IPS DF 4.7 (cell line): ENCODE measurements at regions not wholly inside any gene's neighbourhood (a gene's known extent, or its start where the extent isn't known, plus 50 kb on each side); places are given as distances from the start of the nearest gene placed in this dataset.
A peak's percentile ranks its signal among the peaks of the same experiment; 100 is the strongest.

Experiments used
- DNase-seq: peaks from one replicate; pipeline ENCODE4 v3.0.0-alpha.2; 2013; ENCODE audit warnings: low spot score; ENCODE audit errors: extremely low read depth

DNA sequence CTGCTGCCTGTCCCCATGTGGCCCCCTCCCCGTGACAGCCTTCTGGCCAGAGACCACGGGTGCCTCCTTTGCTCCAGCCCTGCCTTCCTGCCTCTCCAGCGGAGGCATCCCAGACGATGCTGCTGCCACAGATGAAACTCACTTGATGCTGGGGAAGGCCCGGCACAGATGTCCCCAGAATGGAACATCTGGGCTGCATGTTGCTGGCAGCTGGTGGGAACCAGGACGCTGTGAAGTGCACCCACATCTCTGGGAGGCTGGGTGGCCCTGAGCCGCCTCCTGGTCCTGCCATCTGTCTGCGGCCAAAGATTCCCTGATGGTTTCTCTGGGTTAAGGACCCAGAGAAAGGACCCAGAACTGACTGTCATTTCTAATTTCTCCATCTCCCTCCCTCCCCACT, 51.9 kb upstream of the PTPRS start:
- DNase-seq, result no peak

- DNase-seq, result no peak
Measured at GRCh38 chr19:5393088-5393487, 52.5 kb upstream of the PTPRS start.

DNA sequence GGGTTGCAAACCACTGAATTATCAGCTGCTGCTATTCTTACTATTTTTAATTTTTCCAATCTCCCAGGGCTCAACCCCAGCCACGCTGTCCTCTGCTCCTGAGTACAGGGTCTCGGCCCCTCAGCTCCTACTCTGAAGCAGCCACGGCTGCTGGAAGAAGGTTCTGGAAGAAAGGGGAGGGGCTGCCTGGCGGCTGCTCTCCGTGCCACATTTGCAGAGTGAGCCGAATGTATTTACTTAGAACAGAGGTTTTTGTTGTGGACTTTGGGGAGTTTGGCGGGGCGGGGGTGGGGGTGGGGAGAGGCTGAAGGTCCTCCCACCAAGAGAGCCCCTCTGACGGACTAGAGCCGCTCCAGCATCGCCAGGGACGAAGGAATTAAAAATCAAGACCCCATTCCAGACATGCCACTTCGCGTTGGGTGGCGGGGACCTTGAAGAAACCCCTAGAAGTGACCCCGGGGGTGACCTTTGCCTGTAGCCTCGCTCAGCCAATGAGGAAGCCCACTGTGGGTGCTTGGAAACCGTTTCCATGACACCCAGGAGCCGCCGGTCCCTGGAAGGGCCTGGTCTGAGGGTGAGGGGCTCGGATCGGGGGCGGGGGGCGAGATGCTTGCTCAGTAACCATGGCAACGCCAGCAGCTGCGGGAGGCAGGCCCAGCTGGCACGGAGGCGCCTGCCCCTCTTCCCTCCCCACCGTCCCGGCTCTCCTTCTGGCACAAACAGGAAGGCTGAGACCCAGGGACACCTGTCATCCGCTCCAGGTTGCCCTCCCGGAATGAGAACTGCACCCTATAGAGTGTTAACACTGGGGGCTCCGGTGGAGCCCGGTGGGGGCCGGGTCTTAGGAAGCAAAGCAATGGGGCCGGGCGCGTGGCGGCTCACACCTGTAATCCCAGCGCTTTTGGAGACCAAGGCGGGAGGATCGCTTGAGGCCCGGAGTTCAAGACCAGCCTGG, 54.2 kb upstream of the PTPRS start:
- DNase-seq, result no peak

GRCh38 chr19:5395556-5395955, 54.9 kb upstream of the PTPRS start:
- DNase-seq, result no peak

DNA sequence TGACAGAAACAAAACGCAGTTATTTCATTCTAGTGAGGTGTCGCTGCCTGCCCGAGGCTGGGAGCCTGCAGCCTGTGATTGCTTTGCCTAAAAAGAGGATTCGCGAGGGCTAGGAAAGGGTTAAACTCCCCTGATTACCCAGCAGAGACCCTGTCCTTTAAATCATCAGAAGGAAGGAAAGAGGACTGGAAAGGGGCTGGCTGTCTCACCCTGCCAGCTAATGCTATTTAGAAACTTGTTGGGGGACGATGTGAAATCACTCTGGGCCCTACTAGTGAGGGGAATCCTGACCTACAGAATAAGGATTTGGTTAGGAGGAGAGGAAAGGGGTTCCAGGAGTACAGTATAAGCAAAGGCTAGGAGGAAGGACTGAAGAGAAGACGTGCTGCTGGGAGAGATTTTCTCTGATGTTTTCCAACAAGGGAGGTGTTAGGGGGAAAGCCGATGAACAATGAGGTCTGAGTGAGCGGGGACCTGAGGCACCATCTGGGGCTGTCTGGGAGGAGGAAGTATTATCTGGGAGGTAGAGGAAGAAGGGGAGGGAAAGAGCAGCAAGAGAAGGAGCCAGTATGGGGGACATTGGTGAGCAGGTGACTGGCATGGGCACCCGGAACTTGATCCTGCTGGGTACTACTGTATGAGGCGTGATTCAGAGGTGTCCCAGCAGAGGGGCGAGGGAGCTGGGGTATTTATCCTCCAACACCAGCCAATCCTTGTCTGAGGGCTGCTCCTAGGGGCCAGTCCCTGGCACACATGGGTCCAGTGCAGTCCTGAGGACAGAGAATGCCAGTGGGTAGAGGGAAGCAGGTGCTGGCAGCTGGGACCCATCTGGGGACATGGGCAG, 55.7 kb upstream of the PTPRS start:
- DNase-seq, result no peak

DNA sequence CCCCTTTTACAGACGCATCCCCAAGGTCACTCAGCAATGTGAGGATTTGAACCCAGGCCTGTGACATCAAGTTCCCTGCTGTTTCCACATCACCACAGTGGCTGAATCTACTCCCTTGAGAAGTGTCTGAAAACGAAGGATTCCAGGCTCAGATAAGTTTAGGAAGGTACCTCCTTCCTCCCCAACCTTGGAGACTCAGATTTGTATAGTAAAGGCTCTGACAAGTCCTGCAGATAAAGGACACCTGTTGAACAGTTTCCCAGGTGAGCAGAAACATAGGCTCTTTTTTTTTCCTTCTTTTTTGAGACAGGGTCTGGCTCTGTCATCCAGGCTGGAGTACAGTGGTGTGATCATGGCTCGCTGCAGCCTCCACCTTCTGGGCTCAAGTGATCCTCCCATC, 56.4 kb upstream of the PTPRS start:
- no peak for DNase-seq

DNA sequence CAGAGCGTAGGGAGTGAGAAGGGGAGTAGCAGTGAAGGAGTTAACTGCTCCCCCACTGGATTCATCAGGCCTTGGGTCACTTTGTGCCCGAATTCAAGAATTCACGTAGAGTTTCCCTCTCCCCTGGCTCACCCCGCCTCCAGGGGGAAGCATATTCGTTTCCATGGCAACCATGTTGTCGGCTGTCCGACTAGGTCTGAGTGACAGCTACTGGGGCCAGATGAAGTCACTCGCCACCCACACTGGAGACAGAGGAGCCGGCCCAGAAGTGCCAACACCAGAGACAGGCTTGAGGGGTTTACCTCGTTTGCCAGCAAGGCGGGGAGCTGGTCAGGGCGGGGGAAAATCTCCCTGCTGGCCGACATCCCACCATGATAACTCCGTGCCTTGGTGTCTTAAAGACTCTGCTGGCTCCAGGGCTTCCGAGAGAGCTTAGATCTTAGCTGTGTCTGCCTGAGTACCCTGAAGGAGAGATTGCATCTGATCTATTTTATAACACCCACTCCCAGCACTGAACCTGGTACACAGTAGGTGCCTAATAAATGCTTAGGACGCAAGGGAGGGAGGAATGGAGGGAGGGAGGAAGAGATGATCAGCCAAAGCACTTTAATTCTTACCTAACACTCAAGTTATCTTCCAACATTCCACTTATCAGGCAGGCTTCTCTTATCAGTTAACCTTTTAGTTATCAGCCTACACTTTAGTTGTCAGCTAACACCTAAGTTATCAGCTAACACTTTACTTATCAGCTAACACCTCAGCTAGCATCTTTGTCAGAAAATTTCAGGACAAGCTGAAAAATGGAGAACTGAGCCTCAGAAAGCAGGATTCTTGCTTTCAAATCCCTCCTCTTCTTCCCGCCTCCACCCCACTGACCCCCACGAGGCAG, 57.2 kb upstream of the ZNRF4 start:
- no peak for DNase-seq

DNA sequence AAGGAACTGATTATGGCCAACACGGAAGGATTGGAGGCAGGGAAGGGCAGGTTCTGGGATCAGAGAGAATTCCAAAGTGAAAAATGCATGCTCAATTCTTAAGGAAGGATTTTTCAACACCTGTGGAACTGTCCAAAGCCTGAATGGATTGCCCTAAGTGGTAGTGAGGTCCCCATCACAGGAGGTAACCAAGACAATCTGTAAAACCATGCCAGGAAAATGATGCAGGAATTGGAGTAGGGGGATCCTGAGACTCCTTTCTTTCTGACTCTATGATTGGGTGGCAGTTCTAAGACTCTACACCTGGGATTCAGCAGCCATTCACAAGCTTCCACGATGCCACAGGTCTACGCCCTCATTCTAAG, 56.5 kb upstream of the ZNRF4 start:
- DNase-seq, result no peak

DNA sequence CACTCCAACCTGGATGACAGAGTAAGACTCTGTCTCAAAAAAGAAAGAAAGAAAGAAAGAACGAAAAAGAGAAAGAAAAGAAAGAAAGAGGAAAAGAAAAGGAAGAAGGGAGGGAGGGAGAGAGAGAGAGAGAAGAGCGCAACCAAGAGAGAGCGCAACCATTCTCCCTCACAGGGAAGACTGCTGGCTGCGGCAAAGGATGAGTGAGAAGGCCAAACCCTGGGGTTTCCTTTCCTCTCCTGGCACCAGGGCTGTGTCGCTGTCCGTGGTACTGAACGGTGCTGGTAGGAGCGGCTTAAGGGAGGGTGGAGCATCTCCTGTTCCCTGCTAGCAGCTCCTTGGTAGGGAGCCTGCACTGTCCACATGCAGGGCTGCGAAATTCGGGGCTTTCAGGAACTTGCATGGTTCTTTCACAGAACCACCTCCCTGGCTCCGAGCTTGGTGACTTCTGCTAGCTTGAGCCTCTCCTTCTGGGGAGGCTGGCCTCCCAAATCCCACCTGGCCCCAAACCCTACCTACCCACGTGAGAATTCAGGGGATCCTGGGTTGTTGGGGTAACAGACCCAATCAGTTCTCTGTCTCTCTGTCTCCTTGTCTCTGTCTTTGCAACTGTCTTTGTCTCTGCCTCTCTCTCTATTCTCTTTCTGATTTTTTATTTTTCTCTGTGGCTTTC, 51.1 kb upstream of the ZNRF4 start:
- peak; percentile 90 for DNase-seq
